HK-2 (cell line): ENCODE measurements at regions not wholly inside any gene's neighbourhood (a gene's known extent, or its start where the extent isn't known, plus 50 kb on each side); places are given as distances from the start of the nearest gene placed in this dataset.
A peak's percentile ranks its signal among the peaks of the same experiment; 100 is the strongest.
"Not testable (repeated sequence)": the region's sequence is repeated elsewhere in the genome, so short reads cannot be mapped to it uniquely, and the experiment has no call there.

ENCODE experiments used
- DNase-seq: peaks from one replicate; pipeline ENCODE4 v3.0.0-alpha.2; 2018; ENCODE audit not compliant: unreplicated experiment

DNA sequence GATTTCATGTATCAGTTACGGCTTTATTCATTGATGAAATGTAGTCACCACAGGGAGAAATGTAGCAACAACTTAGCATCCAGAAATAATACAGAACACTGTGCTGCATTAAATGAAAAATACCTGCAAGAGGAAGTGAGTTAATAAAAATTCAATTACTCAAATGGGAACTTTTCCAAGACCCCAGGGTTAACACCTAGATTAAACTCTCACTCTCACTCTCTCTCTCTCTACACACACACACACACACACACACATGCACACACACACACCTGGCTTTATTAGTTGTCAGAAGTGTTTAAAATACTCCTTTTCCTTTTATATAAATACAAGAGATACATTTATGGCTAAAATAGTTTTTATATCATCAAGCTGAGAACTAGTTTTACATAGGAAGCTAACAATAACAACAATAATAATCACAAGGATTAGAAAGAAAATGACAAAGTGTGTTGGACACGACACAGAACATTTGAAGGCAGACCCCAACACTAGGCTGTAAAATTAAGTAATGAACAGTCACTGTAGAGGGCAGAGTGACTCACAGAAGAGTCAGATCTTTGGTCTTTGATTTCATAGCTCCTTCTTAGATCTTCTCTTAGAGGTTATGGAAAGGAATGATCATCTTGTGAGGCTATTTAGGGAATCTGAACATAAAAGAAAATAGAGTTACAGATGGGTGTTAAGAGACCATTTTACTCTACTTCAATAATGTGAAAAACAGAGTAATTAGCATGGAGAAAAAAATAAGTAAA lies 1266.0 kb upstream of the ADGRL2 start:
- DNase-seq = no peak

DNA sequence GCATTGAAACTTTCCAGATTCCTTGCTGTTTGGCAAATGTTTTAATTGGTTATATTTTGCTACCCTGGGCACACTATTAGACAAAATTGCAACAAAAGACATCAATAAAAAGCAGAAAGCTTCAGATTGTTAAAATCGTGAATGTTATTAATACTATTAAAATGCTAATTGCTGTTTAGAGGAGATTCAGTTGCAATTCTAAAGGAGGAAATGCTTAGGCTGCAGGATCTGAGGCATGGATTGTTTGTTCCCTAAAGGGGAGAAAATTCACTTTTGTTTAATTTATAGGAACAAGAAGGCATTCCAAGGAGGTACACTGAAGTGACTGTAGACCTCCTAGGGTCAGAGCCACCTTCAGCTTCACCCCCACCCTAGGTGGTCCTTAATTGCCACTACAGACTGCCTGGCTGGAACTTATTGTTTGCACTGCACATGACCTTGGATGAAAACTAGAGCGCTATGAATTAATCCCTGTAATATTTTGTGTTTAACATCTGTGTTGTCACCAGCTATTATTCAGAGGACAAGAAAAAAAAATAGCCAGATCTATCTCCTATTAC lies 1266.9 kb upstream of the ADGRL2 start:
- no peak for DNase-seq

DNA sequence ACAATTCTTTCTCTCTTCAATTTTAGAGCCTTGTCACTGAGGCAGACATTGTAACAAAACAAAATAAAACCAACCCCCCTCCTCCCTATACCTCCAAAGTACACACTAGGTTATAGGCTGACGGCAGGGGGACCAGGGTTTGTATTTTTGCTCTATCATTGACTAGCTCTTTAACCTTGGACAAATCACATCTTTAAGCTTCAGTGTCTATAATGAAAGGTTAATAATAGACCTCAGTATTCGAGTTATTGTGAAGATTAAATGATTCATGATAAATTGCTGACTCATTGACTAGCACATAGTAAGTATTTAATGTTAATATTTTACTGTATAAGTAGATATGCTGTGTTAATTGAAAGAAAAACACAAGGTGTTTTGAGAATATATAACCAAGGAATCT lies 1267.6 kb upstream of the ADGRL2 start:
- peak; percentile 13 for DNase-seq

DNA sequence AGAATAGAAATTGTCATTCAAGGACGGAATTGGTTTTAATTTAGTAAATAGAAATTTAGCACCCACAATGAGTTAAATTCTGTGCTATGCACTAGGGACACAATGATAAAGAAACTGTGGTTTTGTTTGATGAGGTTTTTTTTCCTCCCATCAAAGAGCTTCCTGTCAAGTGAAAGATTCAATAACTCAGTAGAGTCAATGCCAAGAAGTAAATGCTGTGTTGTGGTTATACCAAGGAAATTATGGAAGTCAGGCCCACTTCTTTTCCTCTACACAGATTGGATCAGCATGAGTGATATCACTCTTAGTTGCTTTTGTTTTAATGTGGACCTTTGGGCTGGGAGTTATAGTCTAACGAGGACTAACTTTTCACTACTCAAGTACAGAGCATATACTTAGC lies 1269.6 kb upstream of the ADGRL2 start:
- DNase-seq = no peak

DNA sequence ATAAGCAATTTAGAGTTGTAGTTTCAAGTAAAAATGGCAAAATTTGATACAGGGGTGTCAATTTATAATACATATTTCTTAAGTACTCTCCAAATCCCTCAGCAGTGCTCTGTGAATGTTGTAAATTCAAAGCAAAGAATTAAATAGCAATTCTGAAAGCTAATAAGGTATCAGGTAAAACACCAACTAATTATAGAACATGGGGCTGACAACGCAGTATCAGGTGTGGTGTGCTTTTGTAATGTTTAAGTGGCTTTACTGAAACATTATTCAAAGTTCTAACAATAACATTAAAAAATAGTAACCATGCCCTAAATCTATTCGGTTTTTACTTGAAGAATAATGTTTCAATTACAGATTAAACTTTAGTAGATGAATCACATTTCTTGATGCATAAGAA lies 1271.2 kb upstream of the ADGRL2 start:
- DNase-seq = no peak

DNA sequence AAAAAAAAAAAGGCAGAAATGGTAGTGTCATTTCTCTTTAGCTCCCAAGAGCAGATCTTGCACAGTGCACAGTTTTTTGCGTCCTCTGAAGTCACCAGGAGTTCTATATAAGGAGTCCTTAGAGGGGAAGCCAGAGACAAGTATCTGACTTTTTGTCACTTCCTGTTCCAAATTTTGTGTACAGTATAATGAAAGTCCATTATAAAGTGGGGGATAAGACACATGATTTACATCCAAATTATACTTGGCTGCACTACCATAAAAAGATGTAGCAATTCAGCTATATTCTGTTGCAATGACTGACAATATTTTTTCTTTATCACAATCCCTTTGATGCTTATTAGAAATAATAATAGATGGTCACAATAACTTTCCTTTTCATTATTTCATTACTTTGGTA lies 1276.9 kb upstream of the ADGRL2 start:
- DNase-seq = no peak

DNA sequence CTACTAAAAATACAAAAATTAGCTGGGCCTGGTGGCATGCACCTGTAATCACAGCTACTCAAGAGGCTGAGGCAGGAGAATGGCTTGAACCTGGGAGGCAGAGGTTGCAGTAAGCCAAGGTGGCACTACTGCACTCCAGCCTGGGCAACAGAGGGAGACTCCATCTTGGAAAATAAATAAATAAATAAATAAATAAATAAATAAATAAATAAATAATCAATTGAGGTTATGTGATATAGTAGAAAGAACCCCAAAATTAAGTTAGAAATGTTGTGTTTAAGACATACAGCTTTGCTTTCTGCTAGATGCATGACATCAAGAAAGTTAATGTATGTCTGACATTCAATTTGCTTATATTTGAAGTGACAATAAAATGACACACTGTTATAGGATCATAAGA lies 1277.7 kb upstream of the ADGRL2 start:
- DNase-seq = not testable (repeated sequence)

DNA sequence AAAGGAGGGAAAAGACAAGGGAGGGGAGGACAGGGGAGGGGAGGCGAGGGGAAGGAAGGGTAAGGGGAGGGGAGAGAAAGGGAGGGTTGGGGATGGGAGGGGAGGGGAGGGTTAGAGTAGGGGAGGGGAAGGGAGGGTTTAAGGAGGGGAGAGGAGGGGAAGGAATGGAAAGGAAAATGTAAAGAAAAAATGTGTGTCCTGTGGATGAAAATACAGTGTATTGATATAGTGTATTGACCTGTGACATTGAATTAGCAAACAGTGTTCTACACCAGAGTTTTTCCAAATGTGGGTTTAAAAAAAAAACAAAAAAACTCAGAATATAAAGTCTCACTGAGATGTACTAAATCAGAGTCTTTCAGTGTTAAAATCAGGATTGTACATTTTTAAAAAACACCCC lies 1279.8 kb upstream of the ADGRL2 start:
- DNase-seq = no peak

DNA sequence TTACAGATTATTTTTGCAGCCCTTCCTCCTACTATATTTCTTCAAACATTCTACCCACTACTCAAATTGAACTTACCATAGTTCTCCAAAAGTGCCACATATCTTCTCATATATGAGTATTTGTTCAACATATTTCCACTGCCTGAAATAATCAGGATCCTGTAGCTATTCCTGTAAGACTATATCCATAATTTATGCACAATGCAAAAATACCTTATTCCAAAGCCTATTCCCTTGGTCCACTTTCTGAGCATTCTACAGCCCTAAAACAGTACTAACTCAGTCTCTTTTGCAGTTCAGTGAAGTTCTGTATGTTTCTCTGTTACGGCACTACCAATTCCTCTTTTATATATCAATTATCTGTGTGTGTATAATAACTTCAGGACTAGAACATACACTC lies 1283.7 kb upstream of the ADGRL2 start:
- DNase-seq = no peak

DNA sequence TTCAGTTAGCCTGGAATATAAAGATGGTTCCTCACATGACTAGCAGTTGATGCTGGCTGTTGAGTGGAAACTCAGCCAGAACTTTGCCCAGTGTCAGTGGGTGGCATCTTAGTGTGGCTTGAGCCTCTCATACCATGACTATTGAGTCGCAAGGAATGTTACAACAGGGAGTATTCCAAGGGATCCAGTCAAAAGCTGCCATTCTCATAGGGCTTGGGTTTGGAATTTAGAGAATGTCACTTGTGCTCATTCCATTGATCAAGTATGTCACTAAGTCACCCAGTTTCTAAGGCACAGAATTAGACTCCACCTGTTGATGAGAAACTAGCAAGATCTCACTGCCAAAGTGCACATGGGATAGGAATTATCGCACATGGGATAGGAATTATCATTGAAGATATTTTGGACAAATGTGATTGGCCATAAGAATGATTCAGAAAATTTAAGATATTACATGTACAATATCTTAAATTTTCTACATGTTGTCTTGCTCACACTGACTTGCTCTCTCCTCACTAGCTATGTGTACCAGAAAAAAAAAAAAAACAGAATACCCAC lies 1290.7 kb upstream of the ADGRL2 start:
- DNase-seq = peak; percentile 31

DNA sequence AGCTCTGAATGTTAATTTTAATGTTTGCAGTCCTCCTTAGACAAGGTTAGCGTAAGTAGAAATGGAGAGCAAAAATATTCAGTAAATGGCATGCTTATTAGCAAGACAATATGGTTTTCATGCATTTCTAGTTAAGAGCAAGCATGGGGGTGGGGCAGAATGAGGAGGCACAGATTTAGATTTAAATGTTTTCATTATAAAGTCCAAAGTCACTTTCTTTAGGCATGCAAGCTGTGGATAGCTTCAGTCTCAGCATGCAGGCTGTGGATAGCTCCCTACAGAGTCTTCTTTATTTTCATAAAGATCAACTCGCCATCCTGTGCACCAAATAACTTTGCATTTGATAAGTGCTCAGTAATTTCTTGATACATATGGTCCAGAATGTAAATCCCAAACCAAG lies 1294.5 kb upstream of the ADGRL2 start:
- DNase-seq = no peak

DNA sequence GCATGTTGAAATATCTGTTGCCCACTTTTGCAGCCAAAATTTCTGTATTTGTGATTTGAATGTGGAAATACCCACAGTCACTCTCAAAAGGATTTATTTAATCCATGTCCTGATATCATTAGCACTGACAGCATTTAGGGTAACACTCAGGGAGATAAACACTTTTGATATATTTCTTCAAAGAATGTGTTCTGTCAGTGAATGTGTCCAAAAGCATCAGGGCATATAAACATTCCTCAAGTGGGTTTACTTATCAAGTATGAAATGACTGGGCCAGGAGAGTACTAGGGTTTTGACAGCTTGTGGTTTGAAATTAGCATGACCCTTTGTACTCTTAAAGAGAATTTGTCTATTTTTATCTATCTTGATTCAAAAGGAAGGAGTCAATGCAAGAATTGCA lies 1302.1 kb upstream of the ADGRL2 start:
- DNase-seq = no peak

DNA sequence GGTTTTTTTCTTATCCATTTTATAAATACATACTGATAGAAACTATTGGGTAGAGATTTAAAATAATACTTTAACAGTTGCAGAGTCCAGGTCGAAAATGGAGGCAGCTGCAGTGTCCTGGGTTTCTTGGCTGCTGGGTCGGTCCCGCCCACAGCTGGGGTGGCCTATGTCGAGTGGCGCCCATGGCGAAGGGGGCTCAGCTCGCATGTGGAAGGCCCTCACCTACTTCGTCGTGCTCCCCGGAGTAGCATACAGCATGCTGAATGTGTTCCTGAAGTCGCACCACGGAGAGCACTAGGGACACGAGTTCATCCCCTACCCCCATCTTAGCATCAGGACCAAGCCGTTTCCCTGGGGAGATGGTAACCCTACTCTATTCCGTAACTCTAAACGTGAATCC lies 1304.9 kb upstream of the ADGRL2 start:
- DNase-seq = no peak

DNA sequence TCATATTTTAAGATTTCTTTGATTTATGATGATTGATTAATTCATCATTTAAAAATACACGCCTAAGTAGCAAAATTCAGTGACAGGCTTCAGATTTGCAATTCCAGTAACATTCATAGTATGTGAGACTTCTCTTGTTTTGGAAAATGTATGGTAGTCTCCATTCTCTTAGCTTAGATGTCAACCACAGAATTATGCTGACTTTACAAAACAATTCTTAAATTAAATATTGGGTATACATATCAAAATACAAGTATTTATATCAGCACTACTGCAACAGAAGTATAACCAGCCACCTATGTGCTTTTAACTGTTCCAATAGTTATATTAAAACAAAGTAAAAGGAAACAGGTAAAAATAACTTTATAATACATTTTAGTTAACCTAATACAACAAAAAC lies 1328.6 kb upstream of the ADGRL2 start:
- no peak for DNase-seq

DNA sequence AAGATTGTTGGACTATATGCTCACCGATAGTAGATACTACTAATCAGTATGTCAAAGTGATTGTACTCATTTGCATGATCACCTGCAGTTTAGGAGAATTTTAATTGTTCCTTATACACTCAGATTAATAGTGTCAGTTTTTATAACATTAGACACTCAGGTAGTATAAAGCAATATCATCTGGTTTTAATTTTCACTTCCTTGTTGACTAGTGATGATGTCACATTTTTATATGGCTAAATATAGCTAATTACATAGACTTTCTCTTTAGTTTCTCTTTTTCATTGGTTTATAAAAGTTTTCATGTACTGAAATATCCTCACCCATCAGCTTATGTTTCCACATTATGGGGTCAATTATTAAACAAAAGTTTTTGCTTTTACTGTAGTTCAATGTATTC lies 1332.4 kb upstream of the ADGRL2 start:
- DNase-seq = no peak

DNA sequence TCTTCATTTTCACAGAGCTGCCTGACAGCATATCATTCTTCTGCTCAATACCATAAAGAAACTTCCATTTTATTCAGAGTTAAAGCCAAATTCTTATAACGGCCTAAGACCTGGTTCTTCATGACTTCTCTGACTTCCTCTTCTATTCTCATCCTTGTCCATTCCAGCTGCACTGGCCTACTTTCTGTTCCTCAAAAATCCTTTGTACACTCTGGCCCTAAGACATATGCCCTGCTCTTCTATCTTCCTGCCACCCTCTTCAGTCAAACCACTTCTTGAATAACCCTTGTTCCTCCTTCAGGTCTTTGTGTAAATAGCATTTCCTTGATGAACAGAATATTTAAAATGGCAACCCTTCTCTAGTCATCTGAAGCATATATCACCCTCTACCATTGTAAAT lies 1338.7 kb upstream of the ADGRL2 start:
- DNase-seq = no peak

DNA sequence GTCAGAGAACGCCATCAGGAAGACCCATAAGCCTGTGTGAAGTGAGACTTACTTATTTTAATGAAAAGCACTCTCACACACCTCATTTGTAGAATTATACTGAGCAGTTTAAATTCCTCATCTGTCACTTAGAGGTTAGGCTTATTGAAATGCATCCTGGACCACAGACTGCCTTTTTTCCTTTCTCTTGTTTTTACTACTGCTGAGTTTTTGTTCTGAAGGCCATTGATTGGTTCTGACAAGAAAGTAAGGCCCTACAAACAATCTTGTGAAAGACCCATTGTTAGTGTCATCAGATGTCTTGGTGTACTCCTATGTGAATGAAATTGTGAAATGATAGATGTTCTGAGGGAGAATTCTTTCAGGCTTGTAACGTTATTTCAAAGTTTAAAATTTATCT lies 1343.3 kb upstream of the ADGRL2 start:
- no peak for DNase-seq

DNA sequence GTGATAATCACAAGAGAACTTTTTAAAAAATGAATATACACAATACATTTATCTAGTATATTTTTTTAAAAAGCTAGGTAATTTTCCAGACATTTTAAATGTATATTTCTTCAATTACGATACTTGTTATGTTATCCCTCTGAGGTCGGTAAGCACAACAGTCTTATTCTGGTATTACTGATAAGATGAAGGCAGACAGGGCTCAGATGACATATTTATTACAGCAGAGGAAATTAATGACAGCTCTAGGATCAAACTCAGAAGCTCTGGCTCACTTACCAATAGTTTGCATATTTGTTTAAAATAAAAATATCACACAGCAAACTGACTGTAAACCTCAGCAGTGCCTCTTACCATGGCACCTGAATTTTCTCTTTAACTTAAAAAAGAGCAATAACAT lies 1347.0 kb upstream of the ADGRL2 start:
- no peak for DNase-seq

DNA sequence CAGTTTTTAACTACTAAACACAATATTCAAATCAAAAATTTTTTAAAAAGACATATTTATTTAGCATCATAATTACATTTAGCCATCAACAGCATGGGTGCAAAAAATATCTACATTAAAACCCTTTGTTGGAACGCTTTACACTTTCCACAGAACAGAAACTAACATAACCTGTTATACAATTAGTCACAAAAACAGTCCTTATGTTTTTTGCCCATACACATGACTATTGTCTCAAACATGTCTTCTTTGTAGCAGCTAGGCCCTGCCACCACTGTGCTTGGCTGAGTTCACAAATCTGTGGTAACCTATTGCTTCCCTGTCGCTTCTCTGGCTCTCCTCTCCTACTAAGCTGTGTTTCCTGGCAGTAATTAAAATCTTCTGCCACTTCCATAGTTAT lies 1350.0 kb upstream of the ADGRL2 start:
- no peak for DNase-seq

DNA sequence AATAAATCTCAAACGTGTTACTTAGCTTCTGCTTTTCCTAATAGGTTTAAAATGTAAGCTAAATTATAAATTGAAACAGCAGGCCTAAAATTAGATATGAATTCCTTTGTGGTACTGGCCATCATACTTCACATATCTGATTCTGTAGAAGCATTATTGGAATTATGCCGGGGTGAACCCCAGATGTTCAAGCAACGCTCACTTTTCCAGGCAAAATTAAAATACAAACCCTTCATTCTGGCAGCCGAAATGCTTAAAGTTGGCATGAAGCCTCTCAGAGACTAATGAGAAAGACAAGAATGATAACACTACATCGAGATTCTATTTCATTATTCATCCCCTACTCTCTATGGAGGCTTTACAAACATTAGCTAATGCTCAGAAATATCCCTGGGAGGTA lies 1352.7 kb upstream of the ADGRL2 start:
- DNase-seq = no peak

DNA sequence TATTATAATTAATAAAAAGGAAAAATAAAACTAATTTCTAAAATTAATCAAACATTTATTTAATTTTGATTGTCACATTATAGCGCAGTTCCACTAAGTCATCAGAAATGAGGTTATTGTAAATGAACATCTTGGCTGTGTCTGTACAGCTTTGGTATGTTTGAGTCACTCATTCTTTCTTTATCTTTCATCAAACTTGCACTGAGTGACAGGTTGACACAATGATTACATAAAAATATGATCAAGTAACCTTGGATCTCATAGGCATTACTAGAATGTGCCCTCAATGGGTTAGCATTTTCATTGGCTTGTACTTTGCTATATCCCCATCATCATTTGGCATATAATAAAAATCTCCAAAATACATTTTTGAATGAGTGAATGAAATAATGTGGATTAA lies 1353.2 kb upstream of the ADGRL2 start:
- DNase-seq = no peak

DNA sequence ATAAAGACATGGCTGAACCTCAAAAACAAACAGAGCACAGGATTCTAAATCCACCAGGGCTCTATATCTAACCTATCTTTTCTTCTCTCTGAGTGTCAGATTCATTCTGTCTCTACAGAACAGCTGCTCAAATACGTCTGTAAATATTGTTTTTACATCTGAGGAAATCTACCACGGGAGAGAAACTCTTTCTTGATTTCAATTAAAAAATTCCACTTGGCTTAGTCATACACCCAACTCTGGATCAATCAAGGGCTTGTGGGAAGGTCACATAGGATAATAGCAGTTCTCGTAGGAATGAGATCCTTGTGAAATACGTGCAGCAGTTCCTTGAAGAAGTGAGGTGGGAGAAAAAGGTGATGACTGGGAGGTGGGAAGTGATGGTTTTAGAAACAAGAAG lies 1355.7 kb upstream of the ADGRL2 start:
- no peak for DNase-seq

DNA sequence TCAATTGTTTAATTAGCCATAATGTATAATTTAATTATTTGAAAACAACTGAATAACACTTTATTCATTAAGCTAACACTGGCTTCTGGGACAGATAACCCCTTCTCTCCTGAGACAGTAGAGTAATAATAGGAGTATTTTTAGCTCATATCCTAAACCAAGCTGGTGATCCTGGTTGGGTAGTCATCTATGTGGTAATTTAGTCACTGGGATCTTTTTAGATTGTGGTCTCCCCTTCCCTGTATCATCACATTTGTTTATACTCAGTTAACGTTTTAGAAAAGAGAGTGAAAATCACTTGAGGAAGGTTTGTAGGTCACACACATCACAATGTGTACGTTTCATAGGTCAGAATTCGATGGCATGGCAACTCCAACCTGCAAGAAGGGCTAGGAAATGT lies 1356.6 kb upstream of the ADGRL2 start:
- DNase-seq = no peak

DNA sequence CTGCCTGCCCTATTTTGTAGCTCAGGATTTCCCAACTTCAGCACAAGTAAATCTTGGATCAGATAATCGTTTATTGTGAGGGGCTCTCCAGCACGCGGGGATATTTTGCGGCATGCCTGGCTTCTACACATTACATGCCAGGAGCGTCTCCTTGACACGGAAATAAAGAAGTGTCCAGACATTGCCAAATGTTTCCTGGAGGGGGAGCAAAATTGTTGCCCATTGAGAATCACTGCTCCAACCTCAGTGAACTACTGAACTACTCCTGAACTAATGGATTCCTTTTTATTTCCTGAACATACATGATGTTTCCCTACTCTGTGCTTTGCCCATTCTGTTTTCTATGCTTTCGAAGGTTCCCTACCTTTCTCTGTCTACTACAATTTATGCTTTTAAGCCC lies 1359.1 kb upstream of the ADGRL2 start:
- DNase-seq = no peak
